BLaER1 treated with 17β-estradiol and CSF1 and Interleukin-3, amounts not matched to agents 10 nM and 100 nM (cell line): ENCODE measurements at regions not wholly inside any gene's neighbourhood (a gene's known extent, or its start where the extent isn't known, plus 50 kb on each side); places are given as distances from the start of the nearest gene placed in this dataset.

ENCODE experiments used
- H3K27ac ChIP-seq, 11 experiments: shearing (Covaris generic); formaldehyde crosslinking; 2 replicates each; pipeline ENCODE4 v1.8.1; 2022
- H3K27me3 ChIP-seq, 11 experiments: shearing (Covaris generic); formaldehyde crosslinking; 2 replicates each; pipeline ENCODE4 v1.8.1; 2022
- H3K36me3 ChIP-seq, 11 experiments: shearing (Covaris generic); formaldehyde crosslinking; 2 replicates each; pipeline ENCODE4 v1.8.1; 2022
- H3K4me1 ChIP-seq, 10 experiments: shearing (Covaris generic); formaldehyde crosslinking; 2 replicates each; pipeline ENCODE4 v1.8.1; 2022
- H3K4me2 ChIP-seq, 11 experiments: shearing (Covaris generic); formaldehyde crosslinking; 2 replicates each; pipeline ENCODE4 v1.8.1; 2022
- H3K4me3 ChIP-seq, 10 experiments: shearing (Covaris generic); formaldehyde crosslinking; 2 replicates each; pipeline ENCODE4 v1.8.1; 2022
- H3K9ac ChIP-seq, 11 experiments: shearing (Covaris generic); formaldehyde crosslinking; 2 replicates each; pipeline ENCODE4 v1.8.1; 2022
- H3K9me3 ChIP-seq, 11 experiments: shearing (Covaris generic); formaldehyde crosslinking; replicated peaks in 1 of 11; 2 replicates each; pipeline ENCODE4 v1.8.1; 2022
- H4K20me1 ChIP-seq, 11 experiments: shearing (Covaris generic); formaldehyde crosslinking; 2 replicates each; pipeline ENCODE4 v1.8.1; 2022
- Cebpa-rat ChIP-seq, 11 experiments: shearing (Covaris generic); IDR thresholded peaks; 2 replicates each; pipeline ENCODE4 v1.8.1; 2022

GRCh38 chr4:20646287-20646686 is 54.0 kb upstream of the PACRGL start:
- Histone ChIP-seq H3K4me2 (no peak overlapping the region), H3K9me3 (peaks cover 4 to 16% (median 5%) of the 10 kb centered on the region in 11 experiments; a peak in 18 of 22 replicates), H3K9ac (no peak overlapping the region), H3K36me3 (no peaks in the 10 kb centered on the region), H3K27me3 (no peaks in the 10 kb centered on the region), H4K20me1 (no peaks in the 10 kb centered on the region), H3K27ac (no peak overlapping the region), H3K4me3 (no peak overlapping the region), H3K4me1 (peaks cover 0 to 24% (median 0%) of the 10 kb centered on the region in 10 experiments; a peak in 6 of 20 replicates)
- TF ChIP-seq Cebpa-rat (IDR thresholded peaks at IDR 0.05), result no peak
